ENCODE measurements at regions not wholly inside any gene's neighbourhood (a gene's known extent, or its start where the extent isn't known, plus 50 kb on each side); places are given as distances from the start of the nearest gene placed in this dataset.
"Not testable (repeated sequence)": the region's sequence is repeated elsewhere in the genome, so short reads cannot be mapped to it uniquely, and the experiment has no call there.

GRCh38 chr12:88931598-88931997 lies 351.3 kb upstream of the KITLG start:
- DNase-seq, result no peak

- no peak for DNase-seq
Measured at GRCh38 chr12:88925454-88925853, 345.2 kb upstream of the KITLG start.

GRCh38 chr12:88924162-88924561 lies 343.9 kb upstream of the KITLG start:
- DNase-seq, result no peak

GRCh38 chr12:88923631-88924030 lies 343.4 kb upstream of the KITLG start:
- DNase-seq, result no peak

- no peak for DNase-seq
Measured at GRCh38 chr12:88922816-88923215, 342.5 kb upstream of the KITLG start.

- no peak for DNase-seq
Measured at GRCh38 chr12:88921890-88922532, 341.7 kb upstream of the KITLG start.

GRCh38 chr12:88921434-88921833 lies 341.2 kb upstream of the KITLG start:
- no peak for DNase-seq

GRCh38 chr12:88918161-88918560 lies 337.9 kb upstream of the KITLG start:
- DNase-seq, result no peak

GRCh38 chr12:88914967-88915366 lies 334.7 kb upstream of the KITLG start:
- DNase-seq, result no peak

- no peak for DNase-seq
Measured at GRCh38 chr12:88909510-88909909, 329.2 kb upstream of the KITLG start.

GRCh38 chr12:88908345-88908744 lies 328.1 kb upstream of the KITLG start:
- DNase-seq, result no peak

- no peak for DNase-seq
Measured at GRCh38 chr12:88904705-88905104, 324.4 kb upstream of the KITLG start.

GRCh38 chr12:88903333-88903732 lies 323.1 kb upstream of the KITLG start:
- DNase-seq, result no peak

- no peak for DNase-seq
Measured at GRCh38 chr12:88897723-88898122, 317.5 kb upstream of the KITLG start.

GRCh38 chr12:88896958-88897357 lies 316.7 kb upstream of the KITLG start:
- no peak for DNase-seq

- no peak for DNase-seq
Measured at GRCh38 chr12:88895634-88896033, 315.4 kb upstream of the KITLG start.

GRCh38 chr12:88893801-88894200 lies 313.5 kb upstream of the KITLG start:
- no peak for DNase-seq

GRCh38 chr12:88891434-88891833 lies 311.2 kb upstream of the KITLG start:
- DNase-seq, result not testable (repeated sequence)

GRCh38 chr12:88889326-88890110 lies 309.2 kb upstream of the KITLG start:
- no peak for DNase-seq

GRCh38 chr12:88884600-88884999 lies 304.3 kb upstream of the KITLG start:
- DNase-seq, result no peak

GRCh38 chr12:88882662-88883061 lies 302.4 kb upstream of the KITLG start:
- no peak for DNase-seq

GRCh38 chr12:88880051-88880450 lies 299.8 kb upstream of the KITLG start:
- no peak for DNase-seq

GRCh38 chr12:88878295-88878694 lies 298.0 kb upstream of the KITLG start:
- no peak for DNase-seq

- DNase-seq, result no peak
Measured at GRCh38 chr12:88876857-88877256, 296.6 kb upstream of the KITLG start.
